Prostate gland (tissue), 2 donors: ENCODE measurements at regions not wholly inside any gene's neighbourhood (a gene's known extent, or its start where the extent isn't known, plus 50 kb on each side); places are given as distances from the start of the nearest gene placed in this dataset.

Experiments used
- DNase-seq: peaks from one replicate; pipeline ENCODE4 v3.0.0-alpha.2; 2019; ENCODE audit warnings: low spot score
- H3K27ac ChIP-seq, 2 donors: fragments of 200-600 bp; sonication (generic); 2 replicates each; pipeline ENCODE4 v1.5.1; 2017 to 2019
- H3K27me3 ChIP-seq: fragments of 200-600 bp; sonication (generic); replicated peaks from 2 replicates; pipeline ENCODE4 v1.5.1; 2019; ENCODE audit not compliant: insufficient read depth
- H3K36me3 ChIP-seq, 2 donors: fragments of 200-600 bp; sonication (generic); 1 replicate in 1 of 2; 2 replicates in 1 of 2; pipeline versions ENCODE4 v1.5.1 to v1.8.1; 2017 to 2019
- H3K4me1 ChIP-seq: fragments of 200-600 bp; sonication (generic); replicated peaks from 2 replicates; pipeline ENCODE4 v1.5.1; 2019
- H3K4me3 ChIP-seq, 2 donors: fragments of 200-600 bp; sonication (generic); 2 replicates each; pipeline ENCODE4 v1.5.1; 2017 to 2019
- H3K9me3 ChIP-seq: fragments of 200-600 bp; sonication (generic); 2 replicates; pipeline ENCODE4 v1.5.1; 2017
- CTCF ChIP-seq, 4 experiments: fragments of 200-600 bp in 2 of 4; fragments of 450-650 bp in 2 of 4; sonication (generic) in 2 of 4; IDR thresholded peaks; 1 replicate in 3 of 4; 2 replicates in 1 of 4; pipeline ENCODE4 v1.5.1; 2016 to 2019; ENCODE audit warnings: antibody characterized with exemption in 4 of 4, mild to moderate bottlenecking in 2 of 4, moderate library complexity in 2 of 4
- POLR2A ChIP-seq: fragments of 450-650 bp; IDR thresholded peaks from one replicate; pipeline ENCODE4 v1.6.1; 2016; ENCODE audit warnings: antibody characterized with exemption, mild to moderate bottlenecking
- POLR2AphosphoS5 ChIP-seq: sonication (generic); formaldehyde crosslinking; IDR thresholded peaks from one replicate; pipeline ENCODE4 v1.6.1; 2017; ENCODE audit warnings: antibody characterized with exemption
- WGBS: methylation state at CpG from one replicate; pipeline ENCODE4 v1.1.5; 2018; 5-methylcytosine and 5-hydroxymethylcytosine counted together
- intact Hi-C: fragments of 100-400 bp; cut with DNase I; formaldehyde crosslinking; loops from one replicate; pipeline ENCODE4 v1.14.2; 2022

GRCh38 chr10:31120961-31121685 is 89.5 kb upstream of the ZNF438 start:
- Histone ChIP-seq H3K4me3 (no peak overlapping the region), H3K27me3 (no peaks in the 10 kb centered on the region), H3K27ac (no peak overlapping the region), H3K36me3 (no peaks in the 10 kb centered on the region), H3K4me1 (no peaks in the 10 kb centered on the region), H3K9me3 (no peaks in the 10 kb centered on the region)
- TF ChIP-seq POLR2A (no peak), POLR2AphosphoS5 (no peak), CTCF (IDR thresholded peaks at IDR 0.05) (no peak)
- DNase-seq = no peak
- WGBS = 50% methylated on average over 7 of the region's 7 CpGs
- intact Hi-C loops = no loop called here

DNA sequence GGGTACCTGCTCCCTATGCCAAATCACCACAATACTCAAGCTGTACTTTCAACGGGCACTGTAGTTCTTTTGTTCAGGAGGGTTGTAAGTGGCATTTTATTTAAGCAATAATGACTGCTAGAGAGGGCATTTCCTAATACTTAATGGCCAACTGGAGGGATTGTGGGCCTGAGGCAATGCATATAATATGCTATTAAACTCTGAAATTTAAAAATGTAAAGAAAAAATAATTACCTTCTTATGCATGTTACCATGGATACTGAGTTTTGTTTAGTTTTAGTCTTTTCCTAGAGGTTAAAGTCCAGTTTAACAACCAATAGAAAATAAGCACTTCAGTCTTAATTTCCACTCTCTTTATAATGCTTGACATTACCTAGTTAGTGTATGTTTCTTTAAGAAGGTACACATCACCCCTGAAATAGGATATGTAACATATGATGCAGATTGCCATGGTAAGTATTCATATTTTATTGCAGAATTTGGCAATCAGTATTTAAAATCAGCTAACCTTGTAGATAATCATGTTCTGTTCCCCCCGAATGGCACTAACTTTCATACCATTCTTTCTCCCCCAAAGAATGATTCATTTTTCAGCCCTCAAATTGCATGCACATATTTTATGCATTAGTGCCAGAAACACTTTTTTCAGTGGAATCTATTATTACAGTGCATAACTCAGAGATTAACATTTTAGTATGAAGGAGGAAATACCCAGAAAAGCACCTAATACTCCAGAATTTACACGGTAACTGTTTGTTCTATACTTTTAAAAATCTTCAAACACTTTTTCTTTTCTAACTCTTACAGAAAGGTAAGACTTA is 90.3 kb upstream of the ZNF438 start:
- no peaks in the 10 kb centered on the region for H3K36me3 ChIP-seq
- H3K4me3 ChIP-seq = no peak overlapping the region
- intact Hi-C loops = no loop called here
- 77% methylated on average over 3 of the region's 3 CpGs for WGBS
- H3K27me3 ChIP-seq = no peaks in the 10 kb centered on the region
- H3K9me3 ChIP-seq = no peaks in the 10 kb centered on the region
- no peak overlapping the region for H3K27ac ChIP-seq
- no peak for TF ChIP-seq POLR2AphosphoS5
- no peak for DNase-seq
- H3K4me1 ChIP-seq = no peaks in the 10 kb centered on the region

DNA sequence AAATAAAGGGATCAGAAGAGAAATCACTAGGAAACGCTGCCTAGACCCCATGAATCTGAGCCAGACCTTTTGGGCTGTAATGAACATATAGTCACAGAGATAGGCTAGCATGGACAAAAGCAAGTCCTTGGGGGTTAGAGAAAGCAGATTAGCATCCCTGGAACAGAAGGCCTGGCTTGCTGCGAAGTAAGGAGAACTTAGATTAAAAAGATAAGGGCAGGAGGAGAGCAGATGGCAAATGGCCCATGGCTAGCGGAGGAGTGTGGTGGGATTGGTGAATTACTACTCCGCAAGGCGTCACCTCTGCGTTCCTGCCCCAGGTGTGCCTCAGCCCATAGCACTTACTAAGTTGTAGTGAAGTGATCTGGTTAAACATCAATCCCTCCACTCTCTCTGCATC is 92.3 kb upstream of the ZNF438 start:
- H3K4me1 ChIP-seq = no peaks in the 10 kb centered on the region
- intact Hi-C loops = no loop called here
- no peaks in the 10 kb centered on the region for H3K9me3 ChIP-seq
- WGBS = 90% methylated on average over 6 of the region's 6 CpGs
- no peaks in the 10 kb centered on the region for H3K27me3 ChIP-seq
- no peak for DNase-seq
- H3K36me3 ChIP-seq = no peaks in the 10 kb centered on the region
- no peak overlapping the region for H3K27ac ChIP-seq
- no peak for TF ChIP-seq POLR2A
- no peak for TF ChIP-seq CTCF (IDR thresholded peaks at IDR 0.05)
- no peak for TF ChIP-seq POLR2AphosphoS5
- H3K4me3 ChIP-seq = no peak overlapping the region

- H3K27ac ChIP-seq = no peak overlapping the region
- no peak for DNase-seq
- 94% methylated on average over 5 of the region's 5 CpGs for WGBS
- H3K27me3 ChIP-seq = no peaks in the 10 kb centered on the region
- H3K4me3 ChIP-seq = no peak overlapping the region
- intact Hi-C loops = no loop called here
- no peaks in the 10 kb centered on the region for H3K36me3 ChIP-seq
- TF ChIP-seq CTCF (IDR thresholded peaks at IDR 0.05) (no peak), POLR2AphosphoS5 (no peak), POLR2A (no peak)
- H3K9me3 ChIP-seq = no peaks in the 10 kb centered on the region
- no peaks in the 10 kb centered on the region for H3K4me1 ChIP-seq
These were observed 93.2 kb upstream of the ZNF438 start for GRCh38 chr10:31124852-31125251.

GRCh38 chr10:31125789-31126188 is 94.1 kb upstream of the ZNF438 start:
- DNase-seq = no peak
- H3K27me3 ChIP-seq = no peaks in the 10 kb centered on the region
- TF ChIP-seq POLR2A = no peak
- TF ChIP-seq POLR2AphosphoS5 = no peak
- TF ChIP-seq CTCF (IDR thresholded peaks at IDR 0.05) = no peak
- no peaks in the 10 kb centered on the region for H3K4me1 ChIP-seq
- H3K27ac ChIP-seq = no peak overlapping the region
- no peaks in the 10 kb centered on the region for H3K36me3 ChIP-seq
- intact Hi-C loops = no loop called here
- no peaks in the 10 kb centered on the region for H3K9me3 ChIP-seq
- H3K4me3 ChIP-seq = no peak overlapping the region
